Fibroblast of pulmonary artery (primary cell): ENCODE measurements at regions not wholly inside any gene's neighbourhood (a gene's known extent, or its start where the extent isn't known, plus 50 kb on each side); places are given as distances from the start of the nearest gene placed in this dataset.
"Not testable (repeated sequence)": the region's sequence is repeated elsewhere in the genome, so short reads cannot be mapped to it uniquely, and the experiment has no call there.

Experiments
- DNase-seq: peaks from one replicate; pipeline ENCODE4 v3.0.0-alpha.2; 2010; ENCODE audit warnings: low read depth
- H3K4me3 ChIP-seq: replicated peaks from 2 replicates; pipeline ENCODE4 v1.5.1; 2011; ENCODE audit warnings: low read depth, mild to moderate bottlenecking, control low read depth, low read length, moderate library complexity
- TF ChIP-seq, protein P1 (sequence below): IDR thresholded peaks from 2 replicates; pipeline ENCODE4 v1.5.1; 2011; ENCODE audit warnings: mild to moderate bottlenecking, control low read depth, low read length, inconsistent platforms; ENCODE audit errors: missing control alignments

- H3K4me3 ChIP-seq = peak overlapping the region; percentile 42
- TF ChIP-seq, protein P1, sequence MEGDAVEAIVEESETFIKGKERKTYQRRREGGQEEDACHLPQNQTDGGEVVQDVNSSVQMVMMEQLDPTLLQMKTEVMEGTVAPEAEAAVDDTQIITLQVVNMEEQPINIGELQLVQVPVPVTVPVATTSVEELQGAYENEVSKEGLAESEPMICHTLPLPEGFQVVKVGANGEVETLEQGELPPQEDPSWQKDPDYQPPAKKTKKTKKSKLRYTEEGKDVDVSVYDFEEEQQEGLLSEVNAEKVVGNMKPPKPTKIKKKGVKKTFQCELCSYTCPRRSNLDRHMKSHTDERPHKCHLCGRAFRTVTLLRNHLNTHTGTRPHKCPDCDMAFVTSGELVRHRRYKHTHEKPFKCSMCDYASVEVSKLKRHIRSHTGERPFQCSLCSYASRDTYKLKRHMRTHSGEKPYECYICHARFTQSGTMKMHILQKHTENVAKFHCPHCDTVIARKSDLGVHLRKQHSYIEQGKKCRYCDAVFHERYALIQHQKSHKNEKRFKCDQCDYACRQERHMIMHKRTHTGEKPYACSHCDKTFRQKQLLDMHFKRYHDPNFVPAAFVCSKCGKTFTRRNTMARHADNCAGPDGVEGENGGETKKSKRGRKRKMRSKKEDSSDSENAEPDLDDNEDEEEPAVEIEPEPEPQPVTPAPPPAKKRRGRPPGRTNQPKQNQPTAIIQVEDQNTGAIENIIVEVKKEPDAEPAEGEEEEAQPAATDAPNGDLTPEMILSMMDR = no peak
- DNase-seq = peak; percentile 20
These were observed 235.9 kb downstream of the FAM72C start for GRCh38 chr1:143735764-143736461.

DNA sequence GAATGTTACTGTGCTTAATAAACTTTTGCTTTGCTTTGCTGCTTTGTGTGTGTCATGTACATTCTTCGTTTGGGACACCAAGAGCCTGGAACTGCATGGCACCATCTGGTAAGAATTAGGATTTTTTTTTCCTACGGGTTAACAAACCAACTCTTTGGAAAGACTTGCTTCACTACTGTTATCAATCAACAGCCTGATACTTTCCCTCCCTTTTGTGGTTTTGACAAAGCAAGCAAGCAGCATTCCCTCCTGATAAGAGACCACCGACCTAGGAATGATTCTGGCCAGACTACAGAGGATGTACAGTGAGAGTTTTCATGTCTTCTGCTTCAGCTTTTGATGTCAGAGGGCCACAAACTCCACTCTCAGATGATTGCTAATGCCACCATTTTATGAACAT lies 237.5 kb downstream of the FAM72C start:
- DNase-seq, H3K4me3 ChIP-seq: not testable (repeated sequence)

DNA sequence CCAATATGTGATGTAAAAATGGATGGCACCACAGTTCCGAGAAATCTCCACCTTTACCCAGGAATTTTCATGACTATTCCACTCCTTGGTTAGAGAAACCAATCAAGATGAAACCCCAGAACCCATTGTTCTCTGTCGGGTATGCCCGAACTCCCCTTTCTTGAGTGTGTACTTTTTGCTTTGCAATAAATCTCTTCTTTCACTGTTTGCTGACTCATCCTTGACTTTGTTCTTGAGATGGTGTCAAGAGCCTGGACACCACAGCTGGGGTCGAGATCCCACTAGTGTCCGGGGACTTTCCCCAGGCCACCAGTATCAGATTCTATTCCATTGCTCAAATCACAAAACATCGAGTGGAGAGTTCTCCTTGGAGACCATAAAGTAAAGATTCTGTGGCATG lies 240.9 kb downstream of the FAM72C start:
- H3K4me3 ChIP-seq, DNase-seq: not testable (repeated sequence)

DNA sequence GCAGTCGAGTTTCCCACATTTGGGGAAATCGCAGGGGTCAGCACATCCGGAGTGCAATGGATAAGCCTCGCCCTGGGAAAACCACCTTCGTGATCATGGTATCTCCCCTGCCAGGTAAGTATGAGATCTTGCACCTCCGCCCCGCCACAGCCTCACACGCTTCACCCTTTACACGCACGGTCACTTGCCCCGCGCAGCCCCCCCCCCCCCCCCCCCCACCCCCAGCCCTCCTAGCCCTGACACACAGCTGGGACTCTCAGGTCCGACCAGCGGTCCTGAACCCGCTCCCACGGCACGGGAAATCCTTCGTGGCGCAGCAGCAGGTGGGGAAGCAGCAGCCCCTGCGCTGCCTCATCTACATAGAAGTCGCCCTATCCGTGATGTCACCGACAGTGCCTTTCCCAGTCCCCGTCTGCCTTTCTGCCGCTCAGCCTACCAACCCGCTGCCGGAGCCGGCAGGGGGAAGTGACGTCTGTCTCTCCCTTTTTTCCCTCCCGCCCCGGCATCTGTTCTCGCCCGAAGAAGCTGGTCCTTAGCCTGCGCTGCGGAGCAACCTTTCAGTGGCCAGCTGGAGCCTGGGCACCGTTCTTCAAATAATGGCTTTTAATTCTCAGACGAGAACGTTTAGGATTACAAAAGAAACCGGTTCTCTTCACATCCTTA lies 242.2 kb downstream of the FAM72C start:
- not testable (repeated sequence) for DNase-seq, H3K4me3 ChIP-seq

DNA sequence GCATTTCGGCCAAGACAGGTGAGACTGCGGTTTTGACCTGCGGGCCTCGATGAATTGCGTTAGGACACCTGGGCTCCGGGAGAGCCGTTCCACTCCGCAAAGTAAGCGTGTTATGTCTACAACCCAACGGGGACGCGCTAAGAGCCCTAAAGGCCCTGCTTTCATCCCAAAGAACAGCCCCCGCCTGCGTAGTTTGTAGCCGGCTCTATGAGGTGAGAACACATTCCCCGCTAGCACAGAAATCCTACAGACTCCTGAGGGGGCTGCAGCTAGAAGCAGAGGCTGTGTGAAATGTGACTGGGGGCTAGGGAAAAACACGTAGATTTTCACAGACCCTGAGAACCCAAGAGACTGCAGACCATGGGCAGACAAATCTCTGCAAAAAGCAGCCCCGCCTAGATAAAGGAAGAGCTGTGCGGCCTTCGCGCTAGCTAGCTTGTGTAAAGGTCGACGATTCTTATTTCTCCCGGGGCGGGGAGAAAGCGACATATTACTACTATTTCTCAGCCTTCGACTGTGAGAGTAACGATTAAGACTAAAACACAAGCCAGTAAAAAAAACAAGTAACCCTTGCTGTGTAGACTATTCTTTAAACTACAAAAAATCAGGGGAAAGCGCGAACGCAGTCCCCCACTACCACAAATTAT lies 242.9 kb downstream of the FAM72C start:
- not testable (repeated sequence) for DNase-seq, H3K4me3 ChIP-seq

GRCh38 chr1:143727263-143727662 lies 244.5 kb downstream of the FAM72C start:
- no peak for DNase-seq
- TF ChIP-seq, protein P1 = no peak
- no peak overlapping the region for H3K4me3 ChIP-seq

- H3K4me3 ChIP-seq = no peak overlapping the region
- DNase-seq = no peak
- TF ChIP-seq, protein P1 = no peak
These were observed 250.8 kb downstream of the FAM72C start for GRCh38 chr1:143721024-143721373.

GRCh38 chr1:143720087-143721023 lies 251.4 kb downstream of the FAM72C start:
- TF ChIP-seq, protein P1 = no peak
- no peak overlapping the region for H3K4me3 ChIP-seq
- peak; percentile 27 for DNase-seq
